OCI-LY7 (cell line): ENCODE measurements at regions not wholly inside any gene's neighbourhood (a gene's known extent, or its start where the extent isn't known, plus 50 kb on each side); places are given as distances from the start of the nearest gene placed in this dataset.

Source experiments
- BruUV-seq: library from RNA; stranded (reverse); fragments of 400-500 nt; replicated peaks from 2 replicates; lab custom pipeline; 2021; lab: Mats Ljungman, UMichigan
- CTCF ChIA-PET: fragments of 300-600 bp; sonication (Branson Sonifier 250); formaldehyde crosslinking; loops from one replicate; lab custom pipeline; 2022; ENCODE audit warnings: antibody characterized with exemption; ENCODE audit not compliant: unreplicated experiment; lab: Charles Lee
- POLR2A ChIA-PET: fragments of 300-600 bp; sonication (Branson Sonifier 250); formaldehyde crosslinking; loops from one replicate; lab custom pipeline; 2022; ENCODE audit warnings: antibody characterized with exemption; lab: Charles Lee
- DNase-seq: peaks from one replicate; pipeline ENCODE4 v3.0.0-alpha.2; 2015; ENCODE audit warnings: low spot score
- H2AFZ ChIP-seq: fragments of 200-600 bp; sonication (generic), shearing (Covaris generic); 2 replicates; pipeline ENCODE4 v1.6.1; 2014; ENCODE audit warnings: mild to moderate bottlenecking, antibody characterized with exemption, low read length, moderate library complexity
- H3K27ac ChIP-seq: fragments of 200-600 bp; sonication (generic); 2 replicates; pipeline ENCODE4 v1.5.1; 2014; ENCODE audit warnings: mixed run types, low read depth, mild to moderate bottlenecking, moderate library complexity, low read length, inconsistent platforms; ENCODE audit not compliant: poor library complexity, severe bottlenecking
- H3K36me3 ChIP-seq: fragments of 200-600 bp; sonication (generic); 2 replicates; pipeline ENCODE4 v1.6.1; 2014; ENCODE audit warnings: mild to moderate bottlenecking, antibody characterized with exemption, low read length, moderate library complexity, mixed read lengths; ENCODE audit not compliant: insufficient read depth
- H3K4me1 ChIP-seq: fragments of 200-600 bp; sonication (generic); 2 replicates; pipeline ENCODE4 v1.5.1; 2014; ENCODE audit warnings: mild to moderate bottlenecking, low read length; ENCODE audit not compliant: insufficient read depth, poor library complexity, severe bottlenecking
- H3K4me2 ChIP-seq: fragments of 200-600 bp; sonication (generic); 2 replicates; pipeline ENCODE4 v1.6.1; 2014; ENCODE audit warnings: mild to moderate bottlenecking, low read length
- H3K4me3 ChIP-seq: fragments of 200-600 bp; sonication (generic); 2 replicates; pipeline ENCODE4 v1.5.1; 2014; ENCODE audit warnings: mild to moderate bottlenecking, low read depth, low read length; ENCODE audit not compliant: poor library complexity, severe bottlenecking
- H3K79me2 ChIP-seq: fragments of 200-600 bp; sonication (generic); 2 replicates; pipeline ENCODE4 v1.6.1; 2016; ENCODE audit warnings: low read depth, mild to moderate bottlenecking, low read length, moderate library complexity, mixed read lengths; ENCODE audit not compliant: insufficient read depth
- H3K9me2 ChIP-seq: fragments of 200-600 bp; sonication (generic); 2 replicates; pipeline ENCODE4 v1.6.1; 2016; ENCODE audit warnings: mild to moderate bottlenecking, low read length, mixed read lengths; ENCODE audit not compliant: insufficient read depth
- H3K9me3 ChIP-seq: fragments of 200-600 bp; sonication (generic); 2 replicates; pipeline ENCODE4 v1.6.1; 2014; ENCODE audit warnings: mild to moderate bottlenecking, mixed run types, low read length, mixed read lengths
- H4K20me1 ChIP-seq: fragments of 200-600 bp; sonication (generic); 2 replicates; pipeline ENCODE4 v1.6.1; 2014; ENCODE audit warnings: mild to moderate bottlenecking, antibody characterized with exemption, low read length, moderate library complexity, mixed read lengths; ENCODE audit not compliant: insufficient read depth
- EZH2phosphoT487 ChIP-seq: fragments of 200-600 bp; sonication (generic); IDR thresholded peaks from 2 replicates; pipeline ENCODE4 v1.6.1; 2018; ENCODE audit warnings: low read depth, borderline replicate concordance, mild to moderate bottlenecking, mixed run types, antibody characterized with exemption, low read length, moderate library complexity, mixed read lengths
- intact Hi-C: fragments of 100-400 bp; cut with micrococcal nuclease; formaldehyde crosslinking; loops from one replicate; pipeline ENCODE4 v1.10.0; 2022; ENCODE audit not compliant: unreplicated experiment
- TF ChIP-seq, protein P1 (sequence below): fragments of 200-600 bp; sonication (generic); conservative IDR thresholded peaks from 2 replicates; pipeline ENCODE4 v1.5.1; 2014; ENCODE audit warnings: mild to moderate bottlenecking, antibody characterized with exemption, low read length, moderate library complexity, mixed read lengths

DNA sequence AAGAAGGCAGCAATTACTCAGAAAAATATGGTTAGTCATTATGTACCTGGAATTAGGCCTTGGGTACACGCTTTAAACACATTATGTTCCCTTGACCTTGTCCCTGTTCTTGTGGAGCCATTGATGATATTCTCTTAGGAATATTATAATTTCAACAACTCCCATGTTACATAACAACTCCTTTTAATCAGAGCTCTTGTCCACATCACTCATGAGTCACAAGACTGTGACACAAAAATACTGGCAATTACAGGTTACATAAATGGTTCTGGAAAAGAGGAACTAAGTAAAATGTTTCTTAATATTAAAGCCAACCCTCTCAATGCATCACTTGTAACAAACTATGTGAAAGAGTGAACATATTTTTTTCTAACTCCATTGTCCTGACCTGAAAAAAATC lies 143.8 kb upstream of the PCLO start:
- Histone ChIP-seq H3K36me3 (no peaks in the 10 kb centered on the region), H3K9me3 (no peaks in the 10 kb centered on the region), H3K4me3 (no peak overlapping the region), H3K27ac (no peak overlapping the region), H3K4me2 (no peak overlapping the region), H3K79me2 (no peaks in the 10 kb centered on the region), H3K9me2 (no peaks in the 10 kb centered on the region), H3K4me1 (no peaks in the 10 kb centered on the region), H4K20me1 (no peaks in the 10 kb centered on the region), H2AFZ (no peak overlapping the region)
- TF ChIP-seq, protein P1, sequence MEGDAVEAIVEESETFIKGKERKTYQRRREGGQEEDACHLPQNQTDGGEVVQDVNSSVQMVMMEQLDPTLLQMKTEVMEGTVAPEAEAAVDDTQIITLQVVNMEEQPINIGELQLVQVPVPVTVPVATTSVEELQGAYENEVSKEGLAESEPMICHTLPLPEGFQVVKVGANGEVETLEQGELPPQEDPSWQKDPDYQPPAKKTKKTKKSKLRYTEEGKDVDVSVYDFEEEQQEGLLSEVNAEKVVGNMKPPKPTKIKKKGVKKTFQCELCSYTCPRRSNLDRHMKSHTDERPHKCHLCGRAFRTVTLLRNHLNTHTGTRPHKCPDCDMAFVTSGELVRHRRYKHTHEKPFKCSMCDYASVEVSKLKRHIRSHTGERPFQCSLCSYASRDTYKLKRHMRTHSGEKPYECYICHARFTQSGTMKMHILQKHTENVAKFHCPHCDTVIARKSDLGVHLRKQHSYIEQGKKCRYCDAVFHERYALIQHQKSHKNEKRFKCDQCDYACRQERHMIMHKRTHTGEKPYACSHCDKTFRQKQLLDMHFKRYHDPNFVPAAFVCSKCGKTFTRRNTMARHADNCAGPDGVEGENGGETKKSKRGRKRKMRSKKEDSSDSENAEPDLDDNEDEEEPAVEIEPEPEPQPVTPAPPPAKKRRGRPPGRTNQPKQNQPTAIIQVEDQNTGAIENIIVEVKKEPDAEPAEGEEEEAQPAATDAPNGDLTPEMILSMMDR = no peak
- no peak for TF ChIP-seq EZH2phosphoT487
- ChIA-PET POLR2A (interaction anchor here (0.5 kb wide), 1 partner anchor 63 kb away, joined by 3 read pairs; no protein-coding TSS in a partner anchor), CTCF (no interaction called here)
- intact Hi-C loops = no loop called here
- no TSS peak for BruUV-seq
- no peak for DNase-seq

DNA sequence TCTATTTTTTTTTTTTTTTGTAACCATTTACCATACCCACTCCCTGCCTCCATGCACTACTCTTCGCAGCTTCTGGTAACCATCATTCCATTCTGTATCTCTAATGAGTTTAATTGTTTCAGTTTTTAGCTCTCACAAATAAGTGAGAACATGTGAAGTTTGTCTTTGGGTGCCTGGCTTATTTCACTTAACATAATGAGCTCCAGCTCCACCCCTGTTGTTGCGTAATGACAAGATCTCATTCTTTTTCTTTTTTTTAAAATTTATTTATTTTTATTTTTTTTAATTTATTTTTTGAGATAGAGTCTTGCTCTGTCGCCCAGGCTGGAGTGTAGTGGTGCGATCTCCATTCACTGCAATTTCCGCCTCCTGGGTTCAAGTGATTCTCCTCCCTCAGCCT lies 142.3 kb upstream of the PCLO start:
- no TSS peak for BruUV-seq

DNA sequence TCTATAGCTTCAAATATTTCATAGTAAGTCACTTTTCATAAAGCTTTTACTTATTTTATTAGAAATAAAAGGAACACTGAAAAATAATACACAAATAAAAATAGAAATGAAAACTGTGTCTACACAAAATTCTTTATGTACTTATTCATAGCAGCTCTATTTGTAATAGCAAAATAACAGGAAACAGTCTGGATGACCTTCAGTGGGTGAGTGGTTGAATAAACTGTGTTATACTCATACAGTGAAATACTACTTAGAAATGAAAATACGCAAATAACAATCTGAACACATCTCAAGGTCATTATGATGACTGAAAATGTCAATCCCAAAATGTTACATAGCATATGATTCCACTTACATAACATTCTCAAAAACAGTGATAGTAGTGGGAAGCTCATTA lies 138.7 kb upstream of the PCLO start:
- Histone ChIP-seq H3K4me1 (no peaks in the 10 kb centered on the region), H3K4me2 (no peak overlapping the region), H3K9me3 (no peaks in the 10 kb centered on the region), H4K20me1 (no peaks in the 10 kb centered on the region), H3K36me3 (no peaks in the 10 kb centered on the region), H3K79me2 (no peaks in the 10 kb centered on the region), H2AFZ (no peak overlapping the region), H3K4me3 (no peak overlapping the region), H3K9me2 (no peaks in the 10 kb centered on the region), H3K27ac (no peak overlapping the region)
- BruUV-seq = no TSS peak
- ChIA-PET CTCF (no interaction called here), POLR2A (interaction anchor here (0.9 kb wide), 1 partner anchor 9 kb away, joined by 4 read pairs; no protein-coding TSS in a partner anchor)
- intact Hi-C loops = no loop called here
- TF ChIP-seq EZH2phosphoT487 = no peak
- TF ChIP-seq, protein P1 = no peak
- no peak for DNase-seq

More for the DNA sequence above, 142.3 kb upstream of the PCLO start:
- no peaks in the 10 kb centered on the region for H3K36me3 ChIP-seq
- H3K4me2 ChIP-seq = no peak overlapping the region
- H4K20me1 ChIP-seq = no peaks in the 10 kb centered on the region
- no peaks in the 10 kb centered on the region for H3K79me2 ChIP-seq
- H3K9me2 ChIP-seq = no peaks in the 10 kb centered on the region
- CTCF ChIA-PET = no interaction called here
- H2AFZ ChIP-seq = no peak overlapping the region
- no peak overlapping the region for H3K4me3 ChIP-seq
- POLR2A ChIA-PET = interaction anchor here (0.6 to 0.7 kb wide), 3 partner anchors 45 to 413 kb away, joined by 3 to 7 read pairs (median 3); no protein-coding TSS in a partner anchor
- DNase-seq = no peak
- H3K27ac ChIP-seq = no peak overlapping the region
- H3K4me1 ChIP-seq = no peaks in the 10 kb centered on the region
- intact Hi-C loops = no loop called here
- H3K9me3 ChIP-seq = no peaks in the 10 kb centered on the region
- no peak for TF ChIP-seq EZH2phosphoT487
- TF ChIP-seq, protein P1 = no peak
